LNCaP clone FGC (cell line): ENCODE measurements at regions not wholly inside any gene's neighbourhood (a gene's known extent, or its start where the extent isn't known, plus 50 kb on each side); places are given as distances from the start of the nearest gene placed in this dataset.

Source experiments
- DNase-seq: peaks from one replicate; pipeline ENCODE4 v3.0.0-alpha.2; 2011; ENCODE audit warnings: low read depth
- H3K4me3 ChIP-seq: 2 replicates; pipeline ENCODE4 v1.5.1; 2011; ENCODE audit warnings: mild to moderate bottlenecking, low read depth, low read length, control low read depth
- TF ChIP-seq, protein P1 (sequence below): IDR thresholded peaks from 2 replicates; pipeline ENCODE4 v1.5.1; 2012; ENCODE audit warnings: mild to moderate bottlenecking; ENCODE audit not compliant: control insufficient read depth, insufficient read depth; ENCODE audit errors: extremely low read depth

DNA sequence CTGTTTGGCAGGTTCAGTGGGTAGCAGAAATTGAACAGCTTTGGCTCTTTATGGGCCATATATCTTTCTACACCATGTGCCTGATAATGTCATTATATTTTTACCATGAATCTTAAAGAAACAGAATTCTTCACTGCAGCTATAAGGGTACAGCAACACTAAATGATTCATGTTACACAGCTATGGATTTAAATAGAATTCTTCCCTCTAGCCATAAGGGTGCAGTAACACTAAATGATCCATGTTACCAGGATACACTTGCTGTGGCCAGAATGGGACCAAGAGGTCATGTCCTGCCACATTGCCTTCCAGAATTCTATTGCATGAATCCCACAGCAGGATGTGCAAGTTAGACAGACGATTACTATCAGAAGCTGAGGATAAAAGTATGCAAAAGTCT is 603.9 kb downstream of the FSCB start:
- DNase-seq: no peak
- H3K4me3 ChIP-seq: no peak overlapping the region
- TF ChIP-seq, protein P1, sequence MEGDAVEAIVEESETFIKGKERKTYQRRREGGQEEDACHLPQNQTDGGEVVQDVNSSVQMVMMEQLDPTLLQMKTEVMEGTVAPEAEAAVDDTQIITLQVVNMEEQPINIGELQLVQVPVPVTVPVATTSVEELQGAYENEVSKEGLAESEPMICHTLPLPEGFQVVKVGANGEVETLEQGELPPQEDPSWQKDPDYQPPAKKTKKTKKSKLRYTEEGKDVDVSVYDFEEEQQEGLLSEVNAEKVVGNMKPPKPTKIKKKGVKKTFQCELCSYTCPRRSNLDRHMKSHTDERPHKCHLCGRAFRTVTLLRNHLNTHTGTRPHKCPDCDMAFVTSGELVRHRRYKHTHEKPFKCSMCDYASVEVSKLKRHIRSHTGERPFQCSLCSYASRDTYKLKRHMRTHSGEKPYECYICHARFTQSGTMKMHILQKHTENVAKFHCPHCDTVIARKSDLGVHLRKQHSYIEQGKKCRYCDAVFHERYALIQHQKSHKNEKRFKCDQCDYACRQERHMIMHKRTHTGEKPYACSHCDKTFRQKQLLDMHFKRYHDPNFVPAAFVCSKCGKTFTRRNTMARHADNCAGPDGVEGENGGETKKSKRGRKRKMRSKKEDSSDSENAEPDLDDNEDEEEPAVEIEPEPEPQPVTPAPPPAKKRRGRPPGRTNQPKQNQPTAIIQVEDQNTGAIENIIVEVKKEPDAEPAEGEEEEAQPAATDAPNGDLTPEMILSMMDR: no peak

GRCh38 chr14:43901911-43902673 is 605.0 kb downstream of the FSCB start:
- no peak overlapping the region for H3K4me3 ChIP-seq
- TF ChIP-seq, protein P1: no peak
- DNase-seq: peak; percentile 71

DNA sequence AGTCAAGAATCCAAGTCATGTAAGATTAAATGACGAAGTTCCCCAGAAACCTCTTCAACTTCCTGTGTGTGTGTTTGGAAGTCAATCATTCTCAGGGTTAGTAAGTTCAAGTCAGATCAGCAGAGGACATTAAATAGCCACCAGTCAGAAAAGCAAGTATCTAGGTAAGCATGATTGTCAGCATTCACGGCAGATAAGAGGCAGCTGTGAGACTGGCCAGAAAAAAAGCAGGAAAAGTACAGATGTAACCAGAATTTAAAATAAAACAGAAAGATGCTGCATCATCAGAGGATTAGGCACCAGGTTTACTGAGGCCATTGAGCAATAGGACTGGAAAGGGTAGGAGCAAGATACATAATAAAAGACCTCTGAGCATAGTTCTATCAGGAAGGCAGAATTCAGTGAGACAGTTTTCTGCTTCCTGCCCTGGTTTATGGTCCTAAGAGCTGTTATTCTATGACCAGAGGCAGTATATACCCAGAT is 606.9 kb downstream of the FSCB start:
- DNase-seq: peak; percentile 3
- H3K4me3 ChIP-seq: no peak overlapping the region
- TF ChIP-seq, protein P1: no peak

- DNase-seq: no peak
- TF ChIP-seq, protein P1: peak; percentile 33
- H3K4me3 ChIP-seq: no peak overlapping the region
Observed at GRCh38 chr14:43898687-43899086, 608.4 kb downstream of the FSCB start.

GRCh38 chr14:43896044-43896443 is 611.0 kb downstream of the FSCB start:
- no peak for DNase-seq
- H3K4me3 ChIP-seq: no peak overlapping the region
- TF ChIP-seq, protein P1: no peak

GRCh38 chr14:43894534-43894933 is 612.5 kb downstream of the FSCB start:
- peak; percentile 3 for DNase-seq
- TF ChIP-seq, protein P1: peak; percentile 40; the same call in 1 of the 2 replicates
- H3K4me3 ChIP-seq: no peak overlapping the region

GRCh38 chr14:43887523-43887922 is 619.6 kb downstream of the FSCB start:
- TF ChIP-seq, protein P1: no peak
- no peak overlapping the region for H3K4me3 ChIP-seq
- no peak for DNase-seq
